Esophagus muscularis mucosa (tissue), 4 donors: ENCODE measurements at regions not wholly inside any gene's neighbourhood (a gene's known extent, or its start where the extent isn't known, plus 50 kb on each side); places are given as distances from the start of the nearest gene placed in this dataset.

Experiments used
- CTCF ChIP-seq, 3 experiments: fragments of 200-600 bp in 2 of 3; fragments of 450-650 bp in 1 of 3; sonication (generic) in 2 of 3; IDR thresholded peaks; one replicate each; pipeline ENCODE4 v1.5.1; 2017 to 2019; ENCODE audit warnings: antibody characterized with exemption in 3 of 3, mild to moderate bottlenecking in 2 of 3, moderate library complexity in 1 of 3
- EP300 ChIP-seq: sonication (generic); formaldehyde crosslinking; IDR thresholded peaks from one replicate; pipeline ENCODE4 v1.6.1; 2017; ENCODE audit warnings: antibody characterized with exemption
- POLR2A ChIP-seq: fragments of 450-650 bp; IDR thresholded peaks from one replicate; pipeline ENCODE4 v1.6.1; 2017; ENCODE audit warnings: antibody characterized with exemption, moderate library complexity, mild to moderate bottlenecking, low read depth
- POLR2AphosphoS5 ChIP-seq, 2 donors: sonication (generic); formaldehyde crosslinking; IDR thresholded peaks; one replicate each; pipeline ENCODE4 v1.6.1; 2017; ENCODE audit warnings: antibody characterized with exemption in 2 of 2

- no peak for TF ChIP-seq EP300
- TF ChIP-seq CTCF (IDR thresholded peaks at IDR 0.05), result no peak
- no peak for TF ChIP-seq POLR2AphosphoS5 (IDR thresholded peaks at IDR 0.05)
- TF ChIP-seq POLR2A, result no peak
These were observed 320.6 kb upstream of the ZMIZ1 start for GRCh38 chr10:78748235-78748533.
